ENCODE measurements at regions not wholly inside any gene's neighbourhood (a gene's known extent, or its start where the extent isn't known, plus 50 kb on each side); places are given as distances from the start of the nearest gene placed in this dataset.
"Not testable (repeated sequence)": the region's sequence is repeated elsewhere in the genome, so short reads cannot be mapped to it uniquely, and the experiment has no call there.

- no peak overlapping the region for H3K27ac ChIP-seq
- no peak for TF ChIP-seq CTCF (IDR thresholded peaks at IDR 0.05)
- H3K9me3 ChIP-seq = no peaks in the 10 kb centered on the region
These were observed 547.1 kb downstream of the RAB38 start for GRCh38 chr11:87628026-87628580.

GRCh38 chr11:87623531-87624365 is 551.5 kb downstream of the RAB38 start:
- not testable (repeated sequence) for H3K36me3 ChIP-seq

More at GRCh38 chr11:87628026-87628580, 547.1 kb downstream of the RAB38 start:
- Histone ChIP-seq H3K27me3 (no peaks in the 10 kb centered on the region), H3K36me3 (no peaks in the 10 kb centered on the region), H3K4me1 (ENCODE audit: control insufficient read depth in 1 of 2, insufficient read depth in 1 of 2, low read depth in 1 of 2, low read length in 1 of 2) (no peaks in the 10 kb centered on the region), H3K4me3 (ENCODE audit: low read depth in 1 of 2, low read length in 1 of 2) (no peak overlapping the region)

GRCh38 chr11:87616511-87616910 is 558.7 kb downstream of the RAB38 start:
- H3K36me3 ChIP-seq = no peaks in the 10 kb centered on the region

More at GRCh38 chr11:87623531-87624365, 551.5 kb downstream of the RAB38 start:
- not testable (repeated sequence) for H3K4me1 ChIP-seq (ENCODE audit: control insufficient read depth in 1 of 2, insufficient read depth in 1 of 2, low read depth in 1 of 2, low read length in 1 of 2); H3K27me3 ChIP-seq; H3K9me3 ChIP-seq; H3K4me3 ChIP-seq (ENCODE audit: low read depth in 1 of 2, low read length in 1 of 2); H3K27ac ChIP-seq

GRCh38 chr11:87604350-87604749 is 566.6 kb downstream of the TMEM135 start:
- Histone ChIP-seq H3K4me3 (ENCODE audit: low read depth in 1 of 2, low read length in 1 of 2) (no peak overlapping the region), H3K27ac (no peak overlapping the region), H3K36me3 (no peaks in the 10 kb centered on the region), H3K27me3 (no peaks in the 10 kb centered on the region), H3K9me3 (no peaks in the 10 kb centered on the region), H3K4me1 (ENCODE audit: control insufficient read depth in 1 of 2, insufficient read depth in 1 of 2, low read depth in 1 of 2, low read length in 1 of 2) (no peaks in the 10 kb centered on the region)
- TF ChIP-seq CTCF (IDR thresholded peaks at IDR 0.05) = no peak

More at GRCh38 chr11:87616511-87616910, 558.7 kb downstream of the RAB38 start:
- no peaks in the 10 kb centered on the region for H3K4me1 ChIP-seq (ENCODE audit: control insufficient read depth in 1 of 2, insufficient read depth in 1 of 2, low read depth in 1 of 2, low read length in 1 of 2)
- H3K9me3 ChIP-seq = no peaks in the 10 kb centered on the region
- H3K4me3 ChIP-seq (ENCODE audit: low read depth in 1 of 2, low read length in 1 of 2) = no peak overlapping the region
- H3K27ac ChIP-seq = no peak overlapping the region
- no peaks in the 10 kb centered on the region for H3K27me3 ChIP-seq
- no peak for TF ChIP-seq CTCF (IDR thresholded peaks at IDR 0.05)

GRCh38 chr11:87603887-87604286 is 566.2 kb downstream of the TMEM135 start:
- no peaks in the 10 kb centered on the region for H3K36me3 ChIP-seq
- no peaks in the 10 kb centered on the region for H3K9me3 ChIP-seq
- no peak overlapping the region for H3K27ac ChIP-seq
- H3K4me3 ChIP-seq (ENCODE audit: low read depth in 1 of 2, low read length in 1 of 2) = no peak overlapping the region
- no peak for TF ChIP-seq CTCF (IDR thresholded peaks at IDR 0.05)
- H3K4me1 ChIP-seq (ENCODE audit: control insufficient read depth in 1 of 2, insufficient read depth in 1 of 2, low read depth in 1 of 2, low read length in 1 of 2) = no peaks in the 10 kb centered on the region
- H3K27me3 ChIP-seq = no peaks in the 10 kb centered on the region

- Histone ChIP-seq H3K27ac (no peak overlapping the region), H3K27me3 (no peaks in the 10 kb centered on the region), H3K9me3 (no peaks in the 10 kb centered on the region), H3K4me3 (ENCODE audit: low read depth in 1 of 2, low read length in 1 of 2) (no peak overlapping the region), H3K4me1 (ENCODE audit: control insufficient read depth in 1 of 2, insufficient read depth in 1 of 2, low read depth in 1 of 2, low read length in 1 of 2) (no peaks in the 10 kb centered on the region), H3K36me3 (no peaks in the 10 kb centered on the region)
- TF ChIP-seq CTCF (IDR thresholded peaks at IDR 0.05) = no peak
These were observed 565.0 kb downstream of the TMEM135 start for GRCh38 chr11:87602776-87603175.

Measured in neutrophil (primary cell).